SU-DHL-6 (cell line): ENCODE measurements at regions not wholly inside any gene's neighbourhood (a gene's known extent, or its start where the extent isn't known, plus 50 kb on each side); places are given as distances from the start of the nearest gene placed in this dataset.

Experiments used
- CTCF ChIP-seq: fragments of 200-600 bp; sonication (generic); IDR thresholded peaks from one replicate; pipeline ENCODE4 v1.5.1; 2017; ENCODE audit warnings: antibody characterized with exemption, mild to moderate bottlenecking, low read length, moderate library complexity; ENCODE audit not compliant: insufficient read depth, poor library complexity, severe bottlenecking
- EZH2phosphoT487 ChIP-seq: fragments of 200-600 bp; sonication (generic), shearing (Covaris generic); conservative IDR thresholded peaks from 2 replicates; pipeline ENCODE4 v1.6.1; 2018; ENCODE audit warnings: mild to moderate bottlenecking, antibody characterized with exemption, low read length, moderate library complexity, mixed read lengths

GRCh38 chr4:186348433-186348832, 82.4 kb downstream of the F11 start:
- TF ChIP-seq CTCF = no peak
- no peak for TF ChIP-seq EZH2phosphoT487
